ENCODE measurements at regions not wholly inside any gene's neighbourhood (a gene's known extent, or its start where the extent isn't known, plus 50 kb on each side); places are given as distances from the start of the nearest gene placed in this dataset.

DNA sequence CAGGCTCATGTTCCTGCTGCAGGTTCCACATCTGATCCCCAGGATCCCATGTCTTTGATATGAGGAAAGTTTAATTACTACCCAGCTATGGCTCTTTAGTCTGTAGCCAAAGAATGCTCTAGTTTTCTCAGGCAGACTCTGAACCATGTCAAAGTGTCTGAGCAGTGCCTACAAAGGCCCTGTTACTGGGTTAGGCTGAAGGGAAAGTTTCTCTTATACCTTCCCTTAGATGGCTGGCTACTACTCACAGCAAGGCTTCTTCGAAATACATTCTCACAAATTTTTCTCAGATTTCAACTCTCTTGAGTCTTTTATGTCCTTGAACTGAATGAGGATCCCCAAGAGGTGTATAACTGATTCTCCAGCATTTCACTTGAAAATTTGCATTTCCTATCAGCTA, 102.4 kb downstream of the NR1D2 start:
- Histone ChIP-seq H3K4me3 (no peak overlapping the region), H3K27me3 (no peaks in the 10 kb centered on the region), H3K36me3 (replicated peaks in 1 of 2) (no peaks in the 10 kb centered on the region), H3K9me3 (replicated peaks in 1 of 3) (no peaks in the 10 kb centered on the region), H3K27ac (peak overlapping the region in 3 of 5 donors; percentile 20 to 79 (median 60)), H3K4me1 (replicated peaks in 1 of 2) (peaks cover 4 to 11% of the 10 kb centered on the region in 2 donors)
- 0% methylated on average over 1 of the region's 1 CpG; no CpG with 5 or more reads in 2 of the 4 donors for WGBS, 4 donors
- TF ChIP-seq, protein P1, sequence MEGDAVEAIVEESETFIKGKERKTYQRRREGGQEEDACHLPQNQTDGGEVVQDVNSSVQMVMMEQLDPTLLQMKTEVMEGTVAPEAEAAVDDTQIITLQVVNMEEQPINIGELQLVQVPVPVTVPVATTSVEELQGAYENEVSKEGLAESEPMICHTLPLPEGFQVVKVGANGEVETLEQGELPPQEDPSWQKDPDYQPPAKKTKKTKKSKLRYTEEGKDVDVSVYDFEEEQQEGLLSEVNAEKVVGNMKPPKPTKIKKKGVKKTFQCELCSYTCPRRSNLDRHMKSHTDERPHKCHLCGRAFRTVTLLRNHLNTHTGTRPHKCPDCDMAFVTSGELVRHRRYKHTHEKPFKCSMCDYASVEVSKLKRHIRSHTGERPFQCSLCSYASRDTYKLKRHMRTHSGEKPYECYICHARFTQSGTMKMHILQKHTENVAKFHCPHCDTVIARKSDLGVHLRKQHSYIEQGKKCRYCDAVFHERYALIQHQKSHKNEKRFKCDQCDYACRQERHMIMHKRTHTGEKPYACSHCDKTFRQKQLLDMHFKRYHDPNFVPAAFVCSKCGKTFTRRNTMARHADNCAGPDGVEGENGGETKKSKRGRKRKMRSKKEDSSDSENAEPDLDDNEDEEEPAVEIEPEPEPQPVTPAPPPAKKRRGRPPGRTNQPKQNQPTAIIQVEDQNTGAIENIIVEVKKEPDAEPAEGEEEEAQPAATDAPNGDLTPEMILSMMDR (IDR thresholded peaks at IDR 0.05) = no peak
- no peak for TF ChIP-seq POLR2A (IDR thresholded peaks at IDR 0.05)
- DNase-seq = no peak
- intact Hi-C loops (cut with DNase I) = no loop called here

DNA sequence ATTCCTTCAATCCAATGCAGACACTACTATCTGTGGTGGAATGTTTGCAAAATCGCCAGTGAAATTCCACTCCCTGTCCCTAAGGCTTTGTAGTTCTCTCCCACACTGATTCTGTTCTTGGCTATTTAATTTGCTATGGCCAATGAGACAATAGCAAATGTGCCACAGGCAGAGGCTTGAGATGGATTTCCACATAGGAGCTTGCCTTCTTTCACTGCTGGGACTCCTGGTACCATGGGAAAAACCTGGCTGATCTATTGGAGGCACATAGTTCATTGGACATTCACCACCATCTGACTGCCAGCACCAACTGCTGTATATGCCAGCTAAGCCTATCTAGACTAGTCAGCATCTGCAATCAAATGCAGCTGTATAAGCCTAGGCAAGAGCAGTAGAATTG, 103.8 kb downstream of the NR1D2 start:
- H3K4me3 ChIP-seq = no peak overlapping the region
- H3K27ac ChIP-seq = peak overlapping the region in 1 of 5 donors; percentile 79
- TF ChIP-seq, protein P1 (IDR thresholded peaks at IDR 0.05) = no peak
- no peak for TF ChIP-seq POLR2A (IDR thresholded peaks at IDR 0.05)
- H3K4me1 ChIP-seq (replicated peaks in 1 of 2) = peaks cover 0 to 5% of the 10 kb centered on the region in 2 donors
- no peaks in the 10 kb centered on the region for H3K36me3 ChIP-seq (replicated peaks in 1 of 2)
- intact Hi-C loops (cut with DNase I) = no loop called here
- DNase-seq = no peak
- no peaks in the 10 kb centered on the region for H3K9me3 ChIP-seq (replicated peaks in 1 of 3)
- no peaks in the 10 kb centered on the region for H3K27me3 ChIP-seq
- 78 to 86% (median 83%) methylated on average over 1 of the region's 1 CpG for WGBS, 4 donors

DNA sequence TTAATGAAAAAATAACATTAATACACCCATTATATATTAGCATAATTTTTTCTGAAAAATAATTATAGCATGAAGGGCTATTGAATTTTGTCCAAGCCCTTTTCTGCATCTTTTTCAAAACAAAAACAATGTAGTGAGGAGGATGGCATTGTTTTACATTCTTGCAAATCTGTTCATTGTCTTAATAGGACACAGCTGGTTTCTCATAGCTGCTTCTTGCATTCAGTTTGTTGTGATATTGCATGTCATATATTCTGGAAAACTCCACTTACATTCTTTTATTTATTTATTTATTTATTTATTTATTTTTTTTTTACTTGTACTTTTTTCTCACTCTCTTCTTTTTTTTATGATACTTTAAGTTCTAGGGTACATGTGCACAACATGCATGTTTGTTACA, 107.4 kb downstream of the NR1D2 start:
- intact Hi-C loops (cut with DNase I) = no loop called here
- no peak overlapping the region for H3K4me3 ChIP-seq
- peaks cover 0 to 5% of the 10 kb centered on the region in 2 donors for H3K4me1 ChIP-seq (replicated peaks in 1 of 2)
- no peaks in the 10 kb centered on the region for H3K27me3 ChIP-seq
- no peak overlapping the region for H3K27ac ChIP-seq
- no peak for DNase-seq
- no peak for TF ChIP-seq POLR2A (IDR thresholded peaks at IDR 0.05)
- TF ChIP-seq, protein P1 (IDR thresholded peaks at IDR 0.05) = no peak
- no peaks in the 10 kb centered on the region for H3K36me3 ChIP-seq (replicated peaks in 1 of 2)
- no peaks in the 10 kb centered on the region for H3K9me3 ChIP-seq (replicated peaks in 1 of 3)

DNA sequence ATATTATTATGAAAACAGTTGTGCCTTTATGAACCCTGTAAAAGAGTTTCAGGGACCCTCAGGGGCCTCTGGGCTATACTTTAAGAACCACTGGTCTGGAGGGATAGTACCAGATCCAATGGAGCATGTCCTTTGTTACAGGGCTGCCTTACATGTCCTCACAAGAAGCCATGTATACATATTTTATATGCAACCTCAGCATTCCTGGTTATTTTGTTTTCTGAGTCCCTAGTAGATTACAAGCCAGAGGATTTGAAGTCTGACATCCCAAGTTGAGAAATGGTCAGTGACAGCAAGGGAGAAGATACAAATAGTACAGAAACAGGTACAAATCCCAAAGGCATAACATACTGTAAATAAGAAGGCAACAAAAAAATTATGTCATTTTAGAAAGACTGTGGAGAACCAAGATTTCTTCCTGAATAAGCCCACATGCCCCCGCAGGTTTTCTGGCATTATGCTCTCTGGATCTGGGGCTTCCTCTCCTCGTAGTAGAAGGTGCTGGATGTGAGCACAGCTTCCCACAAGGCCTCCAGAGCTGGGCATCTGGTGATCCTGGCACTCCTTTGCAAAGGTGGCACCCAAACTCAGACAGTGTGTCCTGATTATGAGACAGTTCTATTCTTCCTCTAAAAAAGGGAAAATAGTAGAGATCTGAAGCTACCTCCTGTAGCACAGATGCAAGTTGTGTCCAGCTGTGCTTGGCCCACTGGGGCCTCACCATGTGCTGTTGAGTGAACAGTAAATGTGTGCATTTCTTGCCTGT, 114.0 kb downstream of the NR1D2 start:
- no peak overlapping the region for H3K27ac ChIP-seq
- H3K4me3 ChIP-seq = no peak overlapping the region
- H3K36me3 ChIP-seq (replicated peaks in 1 of 2) = no peaks in the 10 kb centered on the region
- H3K27me3 ChIP-seq = no peaks in the 10 kb centered on the region
- intact Hi-C loops (cut with DNase I) = no loop called here
- no peaks in the 10 kb centered on the region for H3K9me3 ChIP-seq (replicated peaks in 1 of 3)
- no peak for DNase-seq
- no peak for TF ChIP-seq POLR2A (IDR thresholded peaks at IDR 0.05)
- TF ChIP-seq, protein P1 (IDR thresholded peaks at IDR 0.05) = no peak
- no peaks in the 10 kb centered on the region for H3K4me1 ChIP-seq (replicated peaks in 1 of 2)
- WGBS, 4 donors = 88 to 100% (median 89%) methylated on average over 2 of the region's 2 CpGs
